Brain microvascular endothelial cell (primary cell): ENCODE measurements at regions not wholly inside any gene's neighbourhood (a gene's known extent, or its start where the extent isn't known, plus 50 kb on each side); places are given as distances from the start of the nearest gene placed in this dataset.

Experiments
- DNase-seq: peaks from one replicate; pipeline ENCODE4 v3.0.0-alpha.2; 2020
- H3K27ac ChIP-seq: fragments of 250-450 bp; sonication (Bioruptor Pico); 2 replicates; pipeline ENCODE4 v1.5.1; 2020; ENCODE audit warnings: mild to moderate bottlenecking, moderate library complexity
- H3K27me3 ChIP-seq: fragments of 250-450 bp; sonication (Bioruptor Pico); replicated peaks from 2 replicates; pipeline ENCODE4 v1.5.1; 2020; ENCODE audit warnings: mild to moderate bottlenecking
- H3K36me3 ChIP-seq: fragments of 250-450 bp; sonication (Bioruptor Pico); replicated peaks from 2 replicates; pipeline ENCODE4 v1.5.1; 2020; ENCODE audit warnings: mild to moderate bottlenecking
- H3K4me3 ChIP-seq: 2 replicates; pipeline ENCODE4 v1.5.1; 2011; ENCODE audit warnings: low read depth, mild to moderate bottlenecking, control low read depth, low read length, moderate library complexity
- in situ Hi-C: cut with HindIII; loops from 2 replicates; pipeline ENCODE4 v1.10.0; 2017; ENCODE audit warnings: low sequenced_read_pairs, low pct_ligation_motif_present
- TF ChIP-seq, protein P1 (sequence below): IDR thresholded peaks from 2 replicates; pipeline ENCODE4 v1.5.1; 2011; ENCODE audit warnings: low read depth, mild to moderate bottlenecking, moderate library complexity, low read length, control low read depth, inconsistent platforms; ENCODE audit errors: missing control alignments

DNA sequence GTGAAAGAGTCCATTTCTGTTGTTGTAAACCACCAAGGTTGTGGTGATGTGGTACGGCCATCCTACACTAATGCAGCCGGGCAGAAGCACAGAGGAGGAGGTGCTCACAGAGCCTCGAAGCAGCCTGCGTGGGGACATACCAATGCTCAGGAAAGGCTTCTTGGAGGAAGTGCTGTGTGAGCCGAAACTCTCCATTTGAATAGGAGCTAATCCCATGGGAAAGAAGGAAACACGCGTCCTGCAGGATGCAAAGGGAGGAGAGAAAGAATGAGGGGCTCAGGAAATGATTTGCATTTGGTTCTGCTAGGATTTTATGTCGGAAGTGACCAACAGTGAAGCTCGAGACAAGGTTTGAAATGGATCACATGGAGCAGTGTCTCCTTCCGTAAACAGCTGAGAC, 477.9 kb upstream of the ANKRD30A start:
- in situ Hi-C loops: no loop called here
- no peak overlapping the region for H3K27ac ChIP-seq
- H3K27me3 ChIP-seq: no peaks in the 10 kb centered on the region
- H3K36me3 ChIP-seq: no peaks in the 10 kb centered on the region
- H3K4me3 ChIP-seq: no peak overlapping the region
- no peak for DNase-seq
- TF ChIP-seq, protein P1, sequence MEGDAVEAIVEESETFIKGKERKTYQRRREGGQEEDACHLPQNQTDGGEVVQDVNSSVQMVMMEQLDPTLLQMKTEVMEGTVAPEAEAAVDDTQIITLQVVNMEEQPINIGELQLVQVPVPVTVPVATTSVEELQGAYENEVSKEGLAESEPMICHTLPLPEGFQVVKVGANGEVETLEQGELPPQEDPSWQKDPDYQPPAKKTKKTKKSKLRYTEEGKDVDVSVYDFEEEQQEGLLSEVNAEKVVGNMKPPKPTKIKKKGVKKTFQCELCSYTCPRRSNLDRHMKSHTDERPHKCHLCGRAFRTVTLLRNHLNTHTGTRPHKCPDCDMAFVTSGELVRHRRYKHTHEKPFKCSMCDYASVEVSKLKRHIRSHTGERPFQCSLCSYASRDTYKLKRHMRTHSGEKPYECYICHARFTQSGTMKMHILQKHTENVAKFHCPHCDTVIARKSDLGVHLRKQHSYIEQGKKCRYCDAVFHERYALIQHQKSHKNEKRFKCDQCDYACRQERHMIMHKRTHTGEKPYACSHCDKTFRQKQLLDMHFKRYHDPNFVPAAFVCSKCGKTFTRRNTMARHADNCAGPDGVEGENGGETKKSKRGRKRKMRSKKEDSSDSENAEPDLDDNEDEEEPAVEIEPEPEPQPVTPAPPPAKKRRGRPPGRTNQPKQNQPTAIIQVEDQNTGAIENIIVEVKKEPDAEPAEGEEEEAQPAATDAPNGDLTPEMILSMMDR: no peak

GRCh38 chr10:36640626-36641025, 484.8 kb upstream of the ANKRD30A start:
- TF ChIP-seq, protein P1: no peak
- Histone ChIP-seq H3K27me3 (no peaks in the 10 kb centered on the region), H3K4me3 (no peak overlapping the region), H3K27ac (no peak overlapping the region), H3K36me3 (no peaks in the 10 kb centered on the region)
- DNase-seq: no peak
- in situ Hi-C loops: no loop called here

DNA sequence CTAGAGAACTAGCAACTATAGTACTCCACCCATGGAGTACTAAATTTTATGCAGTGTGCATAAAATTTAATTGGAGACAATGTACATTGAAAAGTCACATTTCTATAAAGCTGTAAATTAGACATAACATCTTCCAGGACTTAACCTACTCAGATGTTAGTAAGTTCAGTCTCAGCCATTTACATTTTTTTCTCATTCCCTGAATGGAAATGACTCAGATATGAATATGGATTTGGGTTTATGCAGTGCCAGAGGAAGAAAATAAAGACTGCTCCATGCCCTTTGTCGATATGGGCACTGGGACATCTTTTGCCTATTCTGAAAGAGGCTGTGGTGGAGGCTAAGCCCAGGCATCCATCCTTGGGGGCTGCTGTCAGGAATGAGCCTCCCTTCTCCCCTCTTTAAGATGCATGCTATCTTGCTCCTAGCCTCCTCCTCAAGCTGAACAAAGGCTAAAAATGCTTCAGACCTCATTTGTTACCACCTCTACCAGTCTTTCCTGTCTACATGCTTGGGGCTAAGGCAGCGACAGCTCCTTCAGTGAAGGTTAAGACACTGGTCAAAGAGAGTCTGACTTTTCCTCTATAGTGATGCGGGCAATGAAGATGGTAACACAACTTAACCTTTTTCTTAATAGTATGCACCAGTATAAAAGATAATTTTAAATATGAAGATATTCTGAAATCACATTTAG, 486.8 kb upstream of the ANKRD30A start:
- Histone ChIP-seq H3K36me3 (no peaks in the 10 kb centered on the region), H3K27me3 (no peaks in the 10 kb centered on the region), H3K4me3 (no peak overlapping the region), H3K27ac (no peak overlapping the region)
- TF ChIP-seq, protein P1: no peak
- in situ Hi-C loops: no loop called here
- DNase-seq: no peak

DNA sequence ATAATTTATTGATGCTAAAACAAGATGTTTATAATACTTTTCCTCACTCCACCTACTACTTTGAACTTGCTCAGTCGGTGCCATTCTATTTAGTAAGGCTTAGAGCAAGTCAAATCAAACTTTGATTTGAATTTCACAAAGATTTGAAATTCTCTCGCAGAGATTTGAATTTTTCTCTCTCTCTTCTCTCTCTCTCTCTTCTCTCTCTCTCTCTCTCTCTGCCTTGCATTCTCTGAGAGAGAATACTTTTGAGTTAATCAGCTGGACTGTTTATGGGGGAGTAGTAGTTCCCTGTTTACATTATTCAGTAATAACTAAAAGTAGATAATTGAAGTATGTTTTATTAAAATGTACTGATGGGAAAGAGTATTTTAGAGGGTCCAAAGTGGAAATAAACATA, 488.5 kb upstream of the ANKRD30A start:
- in situ Hi-C loops: no loop called here

DNA sequence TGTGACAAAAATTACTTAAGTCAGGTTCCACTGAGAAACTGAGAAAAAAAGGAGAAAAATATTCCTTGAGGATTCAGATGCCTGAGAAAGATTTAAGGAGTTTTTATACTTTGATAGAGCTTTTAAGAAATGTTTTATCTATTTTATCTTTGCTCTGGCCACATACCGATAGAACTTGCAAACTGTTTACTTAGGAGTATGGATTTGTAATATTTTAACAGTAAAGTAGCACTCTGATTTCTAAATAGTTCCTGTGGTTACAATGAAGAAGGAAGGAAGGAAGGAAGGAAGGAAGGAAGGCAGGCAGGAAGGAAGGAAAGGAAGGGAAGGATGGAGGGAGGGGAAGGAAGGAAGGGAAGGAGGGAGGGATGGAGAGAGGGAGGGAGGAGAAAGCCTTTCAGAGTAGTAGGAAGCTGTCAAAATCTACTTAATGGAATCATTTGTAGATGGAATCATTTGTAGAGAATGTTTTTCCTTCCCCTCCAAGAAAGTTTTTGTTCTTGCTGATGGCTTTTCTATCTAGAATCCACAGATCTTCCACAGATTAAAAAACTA, 489.0 kb upstream of the ANKRD30A start:
- no peak overlapping the region for H3K27ac ChIP-seq
- TF ChIP-seq, protein P1: no peak
- no peaks in the 10 kb centered on the region for H3K36me3 ChIP-seq
- H3K27me3 ChIP-seq: no peaks in the 10 kb centered on the region
- no peak for DNase-seq
- no peak overlapping the region for H3K4me3 ChIP-seq
- in situ Hi-C loops: no loop called here

More for the DNA sequence above, 488.5 kb upstream of the ANKRD30A start:
- H3K36me3 ChIP-seq: no peaks in the 10 kb centered on the region
- DNase-seq: no peak
- no peak overlapping the region for H3K27ac ChIP-seq
- TF ChIP-seq, protein P1: no peak
- H3K27me3 ChIP-seq: no peaks in the 10 kb centered on the region
- H3K4me3 ChIP-seq: no peak overlapping the region

- no peaks in the 10 kb centered on the region for H3K36me3 ChIP-seq
- H3K4me3 ChIP-seq: no peak overlapping the region
- in situ Hi-C loops: no loop called here
- H3K27me3 ChIP-seq: no peaks in the 10 kb centered on the region
- H3K27ac ChIP-seq: no peak overlapping the region
- peak; percentile 25 for DNase-seq
- TF ChIP-seq, protein P1: no peak
Observed at GRCh38 chr10:36634916-36635315, 490.5 kb upstream of the ANKRD30A start.
